Activated gamma-delta T cell treated with Interleukin-2 at 50 U/mL for 16 hours (primary cell): ENCODE measurements at regions not wholly inside any gene's neighbourhood (a gene's known extent, or its start where the extent isn't known, plus 50 kb on each side); places are given as distances from the start of the nearest gene placed in this dataset.

ENCODE experiments used
- DNase-seq: peaks from one replicate; pipeline ENCODE4 v3.0.0-alpha.2; 2020

- no peak for DNase-seq
Observed at GRCh38 chr4:41859087-41859486, 76.1 kb upstream of the TMEM33 start.

GRCh38 chr4:41857226-41857641 is 78.0 kb upstream of the TMEM33 start:
- DNase-seq: no peak

- no peak for DNase-seq
Observed at GRCh38 chr4:41856797-41857196, 78.4 kb upstream of the TMEM33 start.

- DNase-seq: no peak
Observed at GRCh38 chr4:41853973-41854372, 81.3 kb upstream of the TMEM33 start.

GRCh38 chr4:41852229-41852628 is 83.0 kb upstream of the TMEM33 start:
- DNase-seq: no peak

- DNase-seq: no peak
Observed at GRCh38 chr4:41851621-41852020, 83.6 kb upstream of the TMEM33 start.

GRCh38 chr4:41844327-41844726 is 90.9 kb upstream of the TMEM33 start:
- DNase-seq: no peak

GRCh38 chr4:41839916-41840854 is 91.7 kb upstream of the PHOX2B start:
- no peak for DNase-seq

GRCh38 chr4:41838590-41838989 is 90.1 kb upstream of the PHOX2B start:
- DNase-seq: no peak

- no peak for DNase-seq
Observed at GRCh38 chr4:41835321-41835995, 86.9 kb upstream of the PHOX2B start.

GRCh38 chr4:41832961-41833360 is 84.4 kb upstream of the PHOX2B start:
- no peak for DNase-seq

- no peak for DNase-seq
Observed at GRCh38 chr4:41822325-41822724, 73.8 kb upstream of the PHOX2B start.

GRCh38 chr4:41820473-41820872 is 71.9 kb upstream of the PHOX2B start:
- no peak for DNase-seq

- no peak for DNase-seq
Observed at GRCh38 chr4:41819621-41820020, 71.1 kb upstream of the PHOX2B start.

- no peak for DNase-seq
Observed at GRCh38 chr4:41815473-41815872, 66.9 kb upstream of the PHOX2B start.

- no peak for DNase-seq
Observed at GRCh38 chr4:41814565-41814964, 66.0 kb upstream of the PHOX2B start.

- DNase-seq: no peak
Observed at GRCh38 chr4:41806807-41807206, 58.3 kb upstream of the PHOX2B start.

- no peak for DNase-seq
Observed at GRCh38 chr4:41802590-41802989, 54.1 kb upstream of the PHOX2B start.

GRCh38 chr4:41799126-41799525 is 50.6 kb upstream of the PHOX2B start:
- DNase-seq: no peak
